OCI-LY3 (cell line): ENCODE measurements at regions not wholly inside any gene's neighbourhood (a gene's known extent, or its start where the extent isn't known, plus 50 kb on each side); places are given as distances from the start of the nearest gene placed in this dataset.

ENCODE experiments used
- EZH2phosphoT487 ChIP-seq: fragments of 200-600 bp; shearing (Covaris generic); IDR thresholded peaks from 2 replicates; pipeline ENCODE4 v1.6.1; 2018; ENCODE audit warnings: antibody characterized with exemption, mixed run types, low read depth
- TF ChIP-seq, protein P1 (sequence below): fragments of 200-600, 300-600 bp; sonication (generic); IDR thresholded peaks from 2 replicates; pipeline ENCODE4 v1.5.1; 2014; ENCODE audit warnings: antibody characterized with exemption, low read length, low read depth

DNA sequence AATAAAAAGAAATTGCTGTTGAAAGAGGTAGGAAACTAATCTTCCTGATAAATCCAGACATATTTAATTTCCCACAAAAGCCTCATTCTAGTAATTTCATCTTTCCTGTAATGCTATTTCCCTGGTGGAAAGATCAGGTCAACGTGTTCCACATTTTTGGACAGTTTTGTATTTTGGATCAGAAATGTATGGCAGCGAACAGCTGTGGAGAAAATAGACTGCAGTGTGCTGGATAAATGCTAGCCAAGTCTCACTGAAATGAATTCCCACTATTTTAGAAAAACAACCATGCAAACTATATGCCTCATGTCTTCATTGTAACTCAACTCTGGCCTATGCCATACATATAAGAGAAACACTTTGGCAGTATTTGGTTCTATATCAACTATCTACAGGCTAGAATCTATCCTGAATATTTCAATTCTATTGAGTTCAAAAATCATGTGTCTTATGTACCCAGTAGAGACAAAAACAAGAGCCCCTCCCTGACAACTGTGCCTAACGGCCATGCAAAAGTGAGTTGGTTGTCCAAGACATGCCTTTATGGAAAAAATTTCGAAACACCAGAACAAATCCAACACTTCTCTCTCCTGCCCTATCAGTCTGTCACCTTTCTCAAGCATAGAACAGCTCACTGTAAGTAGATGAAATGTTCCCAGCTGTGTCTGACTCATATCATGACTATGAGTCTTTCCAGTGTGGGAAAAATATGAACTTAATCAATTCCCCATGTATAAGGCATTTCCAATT, 191.3 kb upstream of the NREP start:
- TF ChIP-seq, protein P1, sequence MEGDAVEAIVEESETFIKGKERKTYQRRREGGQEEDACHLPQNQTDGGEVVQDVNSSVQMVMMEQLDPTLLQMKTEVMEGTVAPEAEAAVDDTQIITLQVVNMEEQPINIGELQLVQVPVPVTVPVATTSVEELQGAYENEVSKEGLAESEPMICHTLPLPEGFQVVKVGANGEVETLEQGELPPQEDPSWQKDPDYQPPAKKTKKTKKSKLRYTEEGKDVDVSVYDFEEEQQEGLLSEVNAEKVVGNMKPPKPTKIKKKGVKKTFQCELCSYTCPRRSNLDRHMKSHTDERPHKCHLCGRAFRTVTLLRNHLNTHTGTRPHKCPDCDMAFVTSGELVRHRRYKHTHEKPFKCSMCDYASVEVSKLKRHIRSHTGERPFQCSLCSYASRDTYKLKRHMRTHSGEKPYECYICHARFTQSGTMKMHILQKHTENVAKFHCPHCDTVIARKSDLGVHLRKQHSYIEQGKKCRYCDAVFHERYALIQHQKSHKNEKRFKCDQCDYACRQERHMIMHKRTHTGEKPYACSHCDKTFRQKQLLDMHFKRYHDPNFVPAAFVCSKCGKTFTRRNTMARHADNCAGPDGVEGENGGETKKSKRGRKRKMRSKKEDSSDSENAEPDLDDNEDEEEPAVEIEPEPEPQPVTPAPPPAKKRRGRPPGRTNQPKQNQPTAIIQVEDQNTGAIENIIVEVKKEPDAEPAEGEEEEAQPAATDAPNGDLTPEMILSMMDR = no peak
- no peak for TF ChIP-seq EZH2phosphoT487
